ENCODE measurements at regions not wholly inside any gene's neighbourhood (a gene's known extent, or its start where the extent isn't known, plus 50 kb on each side); places are given as distances from the start of the nearest gene placed in this dataset.

- H3K4me3 ChIP-seq (replicated peaks; ENCODE audit: low read depth, low read length) = no peak overlapping the region
- no peak for DNase-seq (ENCODE audit: low read depth)
- TF ChIP-seq CTCF (IDR thresholded peaks at IDR 0.05; ENCODE audit: low read length, missing control alignments) = no peak
Observed at GRCh38 chr1:30186586-30186985, 536.8 kb downstream of the MATN1 start.

- DNase-seq (ENCODE audit: low read depth) = no peak
- no peak for TF ChIP-seq CTCF (IDR thresholded peaks at IDR 0.05; ENCODE audit: low read length, missing control alignments)
- H3K4me3 ChIP-seq (replicated peaks; ENCODE audit: low read depth, low read length) = no peak overlapping the region
Observed at GRCh38 chr1:30185809-30186208, 537.6 kb downstream of the MATN1 start.

GRCh38 chr1:30185313-30185712, 538.1 kb downstream of the MATN1 start:
- H3K4me3 ChIP-seq (replicated peaks; ENCODE audit: low read depth, low read length) = no peak overlapping the region
- no peak for TF ChIP-seq CTCF (IDR thresholded peaks at IDR 0.05; ENCODE audit: low read length, missing control alignments)
- DNase-seq (ENCODE audit: low read depth) = no peak

GRCh38 chr1:30184393-30185141, 538.8 kb downstream of the MATN1 start:
- no peak for DNase-seq (ENCODE audit: low read depth)

GRCh38 chr1:30183895-30184294, 539.5 kb downstream of the MATN1 start:
- TF ChIP-seq CTCF (IDR thresholded peaks at IDR 0.05; ENCODE audit: low read length, missing control alignments) = no peak
- no peak overlapping the region for H3K4me3 ChIP-seq (replicated peaks; ENCODE audit: low read depth, low read length)
- no peak for DNase-seq (ENCODE audit: low read depth)

More at GRCh38 chr1:30184393-30185141, 538.8 kb downstream of the MATN1 start:
- no peak for TF ChIP-seq CTCF (IDR thresholded peaks at IDR 0.05; ENCODE audit: low read length, missing control alignments)
- H3K4me3 ChIP-seq (replicated peaks; ENCODE audit: low read depth, low read length) = no peak overlapping the region

DNA sequence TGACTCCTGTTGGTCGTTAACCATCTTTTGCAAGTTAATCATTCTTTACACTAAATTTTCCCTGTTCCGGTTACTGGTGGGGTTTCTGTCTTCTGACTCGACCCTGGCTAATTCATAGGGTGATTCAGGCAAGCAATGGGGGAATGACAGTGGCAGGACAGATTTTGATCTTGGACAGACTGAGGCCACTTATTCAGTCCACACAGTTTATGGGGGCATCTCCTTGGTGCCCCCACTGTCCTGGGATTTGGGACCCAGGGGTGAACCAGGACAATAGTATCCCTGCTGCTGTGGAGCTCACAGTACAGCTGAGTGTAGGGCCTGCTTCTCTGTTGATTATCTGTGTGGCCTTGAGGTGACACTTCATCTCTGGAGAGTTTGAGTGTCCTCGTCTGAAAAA, 540.4 kb downstream of the MATN1 start:
- no peak for TF ChIP-seq CTCF (IDR thresholded peaks at IDR 0.05; ENCODE audit: low read length, missing control alignments)
- H3K4me3 ChIP-seq (replicated peaks; ENCODE audit: low read depth, low read length) = no peak overlapping the region
- no peak for DNase-seq (ENCODE audit: low read depth)

Data from fibroblast of pulmonary artery (primary cell).